ENCODE measurements at regions not wholly inside any gene's neighbourhood (a gene's known extent, or its start where the extent isn't known, plus 50 kb on each side); places are given as distances from the start of the nearest gene placed in this dataset.
A peak's percentile ranks its signal among the peaks of the same experiment; 100 is the strongest.

DNA sequence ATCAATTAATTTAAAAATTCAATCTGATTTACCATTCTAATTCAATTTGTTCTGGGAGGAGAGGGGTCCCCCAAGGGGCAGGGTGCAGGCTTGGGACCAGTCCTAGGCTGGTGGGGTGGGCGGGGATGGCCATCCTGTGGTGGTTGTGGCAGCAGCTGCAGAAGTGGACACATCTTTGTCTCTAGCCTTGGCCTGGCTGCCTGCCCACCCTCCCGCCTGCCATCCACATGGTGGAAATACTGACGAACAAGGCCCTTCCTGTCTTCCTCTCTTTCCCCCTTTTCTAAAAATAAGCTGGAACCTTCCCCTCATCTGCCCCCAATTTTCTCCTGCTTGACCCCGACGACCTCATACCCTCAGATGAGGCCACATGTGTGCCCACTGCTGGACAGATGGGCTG is 130.9 kb downstream of the FOXD2 start:
- peaks cover 8% of the 10 kb centered on the region for H3K27me3 Mint-ChIP-seq (ENCODE audit: low read depth)
- no peak overlapping the region for H3K4me3 Mint-ChIP-seq (ENCODE audit: unreplicated experiment)
- no peak overlapping the region for H3K27ac Mint-ChIP-seq (ENCODE audit: unreplicated experiment)
- no peaks in the 10 kb centered on the region for H3K9me3 Mint-ChIP-seq (ENCODE audit: low read depth)
- H3K36me3 Mint-ChIP-seq (ENCODE audit: low read depth): no peaks in the 10 kb centered on the region
- TF ChIP-seq, protein P1, sequence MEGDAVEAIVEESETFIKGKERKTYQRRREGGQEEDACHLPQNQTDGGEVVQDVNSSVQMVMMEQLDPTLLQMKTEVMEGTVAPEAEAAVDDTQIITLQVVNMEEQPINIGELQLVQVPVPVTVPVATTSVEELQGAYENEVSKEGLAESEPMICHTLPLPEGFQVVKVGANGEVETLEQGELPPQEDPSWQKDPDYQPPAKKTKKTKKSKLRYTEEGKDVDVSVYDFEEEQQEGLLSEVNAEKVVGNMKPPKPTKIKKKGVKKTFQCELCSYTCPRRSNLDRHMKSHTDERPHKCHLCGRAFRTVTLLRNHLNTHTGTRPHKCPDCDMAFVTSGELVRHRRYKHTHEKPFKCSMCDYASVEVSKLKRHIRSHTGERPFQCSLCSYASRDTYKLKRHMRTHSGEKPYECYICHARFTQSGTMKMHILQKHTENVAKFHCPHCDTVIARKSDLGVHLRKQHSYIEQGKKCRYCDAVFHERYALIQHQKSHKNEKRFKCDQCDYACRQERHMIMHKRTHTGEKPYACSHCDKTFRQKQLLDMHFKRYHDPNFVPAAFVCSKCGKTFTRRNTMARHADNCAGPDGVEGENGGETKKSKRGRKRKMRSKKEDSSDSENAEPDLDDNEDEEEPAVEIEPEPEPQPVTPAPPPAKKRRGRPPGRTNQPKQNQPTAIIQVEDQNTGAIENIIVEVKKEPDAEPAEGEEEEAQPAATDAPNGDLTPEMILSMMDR (IDR thresholded peaks at IDR 0.05): no peak
- no peak for DNase-seq (ENCODE audit: low spot score)
- H3K4me1 Mint-ChIP-seq (ENCODE audit: low read depth): peaks cover 18% of the 10 kb centered on the region

- Mint-ChIP-seq H3K36me3 (ENCODE audit: low read depth) (no peaks in the 10 kb centered on the region), H3K27me3 (ENCODE audit: low read depth) (peaks cover 5% of the 10 kb centered on the region), H3K4me3 (ENCODE audit: unreplicated experiment) (no peak overlapping the region), H3K4me1 (ENCODE audit: low read depth) (peaks cover 18% of the 10 kb centered on the region), H3K27ac (ENCODE audit: unreplicated experiment) (peak overlapping the region; percentile 87), H3K9me3 (ENCODE audit: low read depth) (no peaks in the 10 kb centered on the region)
- no peak for DNase-seq (ENCODE audit: low spot score)
- TF ChIP-seq, protein P1 (IDR thresholded peaks at IDR 0.05): no peak
Measured at GRCh38 chr1:47569261-47569660, 131.4 kb downstream of the FOXD2 start.

DNA sequence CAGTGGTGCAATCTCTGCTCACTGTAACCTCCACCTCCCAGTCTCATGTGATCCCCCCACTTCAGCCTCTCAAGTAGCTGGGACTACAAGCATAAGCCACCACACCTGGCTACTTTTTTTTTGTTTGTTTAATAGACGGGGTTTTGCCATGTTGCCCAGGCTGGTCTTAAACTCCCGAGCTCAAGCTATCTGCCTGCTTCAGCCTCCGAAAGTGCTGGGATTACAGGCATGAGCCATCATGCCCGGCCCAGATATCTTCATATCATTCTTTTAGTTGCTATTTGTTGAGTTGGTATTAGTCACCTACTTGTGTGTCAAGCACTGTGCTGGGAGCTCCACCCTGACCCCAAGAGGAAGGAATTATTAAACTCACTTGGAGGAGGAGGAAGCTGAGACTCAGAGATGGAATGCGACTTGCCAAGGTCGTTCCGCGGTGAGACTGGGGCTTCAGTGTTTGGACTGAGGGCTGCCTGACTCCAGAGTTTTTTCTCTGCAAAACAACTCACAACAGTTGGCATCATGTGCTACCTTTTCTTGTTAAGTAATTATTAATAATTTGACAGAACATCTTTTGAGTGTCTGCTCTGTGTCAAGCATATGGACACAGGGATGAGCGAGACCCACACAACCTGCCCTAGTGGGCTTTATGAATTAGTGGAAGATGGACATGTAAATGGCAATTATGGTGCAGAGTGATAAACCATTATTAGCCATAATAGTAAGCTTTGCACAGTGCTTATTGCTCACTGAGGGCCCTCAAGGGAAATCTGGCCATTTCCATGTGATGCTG is 132.0 kb downstream of the FOXD2 start:
- H3K4me1 Mint-ChIP-seq (ENCODE audit: low read depth): peaks cover 15% of the 10 kb centered on the region
- H3K27me3 Mint-ChIP-seq (ENCODE audit: low read depth): peaks cover 2% of the 10 kb centered on the region
- peak overlapping the region; percentile 87 for H3K27ac Mint-ChIP-seq (ENCODE audit: unreplicated experiment)
- H3K4me3 Mint-ChIP-seq (ENCODE audit: unreplicated experiment): peak overlapping the region; percentile 48
- H3K9me3 Mint-ChIP-seq (ENCODE audit: low read depth): no peaks in the 10 kb centered on the region
- TF ChIP-seq, protein P1 (IDR thresholded peaks at IDR 0.05): peak; percentile 83
- DNase-seq (ENCODE audit: low spot score): no peak
- H3K36me3 Mint-ChIP-seq (ENCODE audit: low read depth): no peaks in the 10 kb centered on the region

GRCh38 chr1:47571161-47571560 is 133.3 kb downstream of the FOXD2 start:
- no peak overlapping the region for H3K4me3 Mint-ChIP-seq (ENCODE audit: unreplicated experiment)
- no peaks in the 10 kb centered on the region for H3K36me3 Mint-ChIP-seq (ENCODE audit: low read depth)
- TF ChIP-seq, protein P1 (IDR thresholded peaks at IDR 0.05): no peak
- no peaks in the 10 kb centered on the region for H3K9me3 Mint-ChIP-seq (ENCODE audit: low read depth)
- H3K27me3 Mint-ChIP-seq (ENCODE audit: low read depth): peaks cover under 1% of the 10 kb centered on the region
- no peak overlapping the region for H3K27ac Mint-ChIP-seq (ENCODE audit: unreplicated experiment)
- H3K4me1 Mint-ChIP-seq (ENCODE audit: low read depth): peaks cover 15% of the 10 kb centered on the region
- DNase-seq (ENCODE audit: low spot score): no peak

DNA sequence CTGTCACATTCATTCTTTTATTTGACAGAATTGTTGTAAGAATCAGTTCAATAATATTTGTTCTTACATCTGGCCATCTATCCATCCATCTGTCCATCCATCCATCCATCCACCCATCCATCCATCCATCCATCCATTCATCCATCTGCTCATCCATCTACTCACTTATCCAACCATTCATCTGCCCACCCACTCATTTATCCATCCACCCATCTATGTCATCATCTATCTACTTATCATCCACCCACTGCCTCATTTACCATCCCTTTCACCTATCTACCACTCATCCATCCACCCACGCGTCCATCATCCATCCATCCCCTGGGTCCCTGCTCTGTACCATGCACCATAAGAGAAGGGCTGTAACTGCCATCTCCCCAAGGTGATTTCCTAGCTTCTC is 134.1 kb downstream of the FOXD2 start:
- peaks cover 15% of the 10 kb centered on the region for H3K4me1 Mint-ChIP-seq (ENCODE audit: low read depth)

More for the DNA sequence above, 134.1 kb downstream of the FOXD2 start:
- no peak for DNase-seq (ENCODE audit: low spot score)
- no peak overlapping the region for H3K4me3 Mint-ChIP-seq (ENCODE audit: unreplicated experiment)
- no peaks in the 10 kb centered on the region for H3K9me3 Mint-ChIP-seq (ENCODE audit: low read depth)
- TF ChIP-seq, protein P1 (IDR thresholded peaks at IDR 0.05): no peak
- peaks cover 4% of the 10 kb centered on the region for H3K27me3 Mint-ChIP-seq (ENCODE audit: low read depth)
- no peak overlapping the region for H3K27ac Mint-ChIP-seq (ENCODE audit: unreplicated experiment)
- H3K36me3 Mint-ChIP-seq (ENCODE audit: low read depth): no peaks in the 10 kb centered on the region

Data from chondrocyte (in vitro differentiated cells).